Mammary epithelial cell (primary cell): ENCODE measurements at regions not wholly inside any gene's neighbourhood (a gene's known extent, or its start where the extent isn't known, plus 50 kb on each side); places are given as distances from the start of the nearest gene placed in this dataset.

ENCODE experiments used
- CTCF ChIP-seq, 2 donors: IDR thresholded peaks in 1 of 2; conservative IDR thresholded peaks in 1 of 2; 2 replicates each; pipeline ENCODE4 v1.5.1; 2011 to 2012; ENCODE audit warnings: inconsistent platforms in 2 of 2, low read length in 2 of 2, mild to moderate bottlenecking in 2 of 2, control low read depth in 1 of 2, low read depth in 1 of 2; ENCODE audit not compliant: insufficient read depth in 1 of 2; ENCODE audit errors: extremely low read depth in 1 of 2
- EZH2 ChIP-seq: IDR thresholded peaks from 2 replicates; pipeline ENCODE4 v1.6.1; 2012; ENCODE audit warnings: low read length, inconsistent platforms, borderline replicate concordance

- TF ChIP-seq CTCF (conservative IDR thresholded peaks at IDR 0.05 in 1 of 2, IDR thresholded peaks at IDR 0.05 in 1 of 2; ENCODE audit: extremely low read depth in 1 of 2, insufficient read depth in 1 of 2, low read depth in 1 of 2, low read length in 2 of 2), result no peak
- no peak for TF ChIP-seq EZH2
Measured at GRCh38 chr3:162718697-162719096, 1222.1 kb downstream of the OTOL1 start.
